Esophagus (tissue), 2 donors: ENCODE measurements at regions not wholly inside any gene's neighbourhood (a gene's known extent, or its start where the extent isn't known, plus 50 kb on each side); places are given as distances from the start of the nearest gene placed in this dataset.

Source experiments
- H3K27ac ChIP-seq, 2 donors: one replicate each; pipeline ENCODE4 v1.5.1; 2013; ENCODE audit warnings: low read depth in 2 of 2, mild to moderate bottlenecking in 2 of 2, inconsistent platforms in 1 of 2, low read length in 1 of 2, moderate library complexity in 1 of 2
- H3K27me3 ChIP-seq, 2 donors: one replicate each; pipeline ENCODE4 v1.6.1; 2013; ENCODE audit warnings: low read length in 2 of 2, control low read depth in 1 of 2, mild to moderate bottlenecking in 1 of 2; ENCODE audit not compliant: insufficient read depth in 2 of 2, control insufficient read depth in 1 of 2
- H3K36me3 ChIP-seq, 2 donors: one replicate each; pipeline ENCODE4 v1.6.1; 2013; ENCODE audit warnings: low read length in 1 of 2; ENCODE audit not compliant: control insufficient read depth in 2 of 2, insufficient read depth in 2 of 2
- H3K4me1 ChIP-seq, 2 donors: one replicate each; pipeline ENCODE4 v1.6.1; 2013; ENCODE audit warnings: low read length in 1 of 2; ENCODE audit not compliant: control insufficient read depth in 2 of 2, insufficient read depth in 2 of 2
- H3K4me3 ChIP-seq, 2 donors: one replicate each; pipeline ENCODE4 v1.5.1; 2013; ENCODE audit warnings: low read length in 2 of 2, mild to moderate bottlenecking in 2 of 2, low read depth in 1 of 2, moderate library complexity in 1 of 2
- H3K9me3 ChIP-seq, 2 donors: one replicate each; pipeline ENCODE4 v1.6.1; 2013; ENCODE audit warnings: mild to moderate bottlenecking in 2 of 2, low read depth in 1 of 2, low read length in 1 of 2, moderate library complexity in 1 of 2; ENCODE audit not compliant: control insufficient read depth in 2 of 2, insufficient read depth in 1 of 2
- WGBS, 2 donors: extraction: QIAGEN DNeasy Blood & Tissue Kit; methylation state at CpG; one replicate each; pipeline ENCODE4 v1.1.7; 2013; 5-methylcytosine and 5-hydroxymethylcytosine counted together
- donor health status: healthy with polysubstance abuse.
- donor health status: Bipolar disorder and iron deficiency.

DNA sequence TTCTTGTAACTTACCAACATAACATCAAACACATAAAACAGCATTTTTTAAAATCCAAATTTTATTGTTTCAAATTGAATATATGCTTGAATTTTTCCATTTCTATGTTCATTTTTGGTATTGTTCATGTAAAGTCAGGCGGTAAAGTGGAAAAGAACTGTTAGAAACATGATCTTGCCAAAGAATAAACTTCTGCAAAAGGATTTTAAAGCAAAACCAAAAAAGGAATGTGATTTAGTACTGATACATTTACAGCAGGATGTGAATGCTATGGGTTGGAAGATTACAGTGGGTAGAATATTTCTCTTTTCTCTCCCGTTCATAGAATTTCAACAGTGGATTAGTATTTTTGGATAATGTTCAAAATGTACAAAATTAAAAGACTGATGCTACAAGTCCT is 277.2 kb upstream of the MPDZ start:
- no peaks in the 10 kb centered on the region for H3K36me3 ChIP-seq
- H3K27me3 ChIP-seq, result no peaks in the 10 kb centered on the region
- no peaks in the 10 kb centered on the region for H3K4me1 ChIP-seq
- H3K27ac ChIP-seq, result no peak overlapping the region
- WGBS, 2 donors, result 74 to 76% methylated on average over 2 of the region's 2 CpGs
- no peaks in the 10 kb centered on the region for H3K9me3 ChIP-seq
- H3K4me3 ChIP-seq, result no peak overlapping the region

DNA sequence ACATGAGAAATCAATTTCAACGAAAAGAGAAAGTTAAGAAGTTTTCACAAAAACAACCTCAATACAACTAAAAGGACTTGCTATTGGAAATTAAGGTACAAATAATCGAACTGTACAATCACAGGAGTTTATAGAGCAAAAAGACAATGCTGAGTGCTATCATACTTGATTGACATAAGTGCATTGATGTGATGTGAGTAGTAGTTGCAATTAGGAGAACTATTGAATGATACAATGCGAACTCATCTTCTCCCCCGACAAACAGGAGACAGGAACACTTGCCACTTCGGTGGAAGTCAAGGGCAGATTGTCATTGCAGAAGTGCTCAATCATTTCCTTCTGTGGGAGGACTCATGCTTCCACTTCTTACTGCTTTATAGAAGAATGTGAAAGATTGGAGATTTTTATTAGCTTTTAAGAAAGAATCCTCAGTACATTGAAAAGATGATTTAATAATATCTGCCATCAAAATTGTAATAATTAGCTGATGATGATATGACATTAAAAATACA is 276.6 kb upstream of the MPDZ start:
- no peaks in the 10 kb centered on the region for H3K9me3 ChIP-seq
- 79 to 81% methylated on average over 5 of the region's 5 CpGs for WGBS, 2 donors
- no peak overlapping the region for H3K27ac ChIP-seq
- H3K27me3 ChIP-seq, result no peaks in the 10 kb centered on the region
- H3K4me1 ChIP-seq, result no peaks in the 10 kb centered on the region
- H3K36me3 ChIP-seq, result no peaks in the 10 kb centered on the region
- H3K4me3 ChIP-seq, result no peak overlapping the region

DNA sequence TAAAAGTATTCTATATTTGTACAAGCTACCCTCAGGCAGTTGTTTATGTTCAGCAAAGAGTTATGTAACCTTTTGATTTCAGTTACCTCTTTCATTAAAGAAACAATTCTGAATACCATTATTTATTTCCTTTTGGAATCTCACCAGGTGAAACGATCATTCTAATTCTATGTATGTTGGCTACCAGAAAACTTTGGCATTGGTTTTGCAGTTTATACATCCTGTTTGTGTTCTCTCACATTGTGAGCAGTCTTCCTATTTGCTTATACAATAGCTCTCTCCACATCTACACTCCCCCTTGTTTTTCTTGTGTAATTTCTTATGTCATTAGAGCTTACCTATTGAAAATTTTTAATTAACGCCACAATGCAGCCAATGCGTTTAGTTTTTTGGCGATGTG is 276.0 kb upstream of the MPDZ start:
- Histone ChIP-seq H3K27ac (no peak overlapping the region), H3K9me3 (peaks cover 0 to 2% of the 10 kb centered on the region in 2 donors), H3K27me3 (no peaks in the 10 kb centered on the region), H3K4me1 (no peaks in the 10 kb centered on the region), H3K4me3 (no peak overlapping the region), H3K36me3 (no peaks in the 10 kb centered on the region)
- 74 to 76% methylated on average over 4 of the region's 4 CpGs for WGBS, 2 donors

DNA sequence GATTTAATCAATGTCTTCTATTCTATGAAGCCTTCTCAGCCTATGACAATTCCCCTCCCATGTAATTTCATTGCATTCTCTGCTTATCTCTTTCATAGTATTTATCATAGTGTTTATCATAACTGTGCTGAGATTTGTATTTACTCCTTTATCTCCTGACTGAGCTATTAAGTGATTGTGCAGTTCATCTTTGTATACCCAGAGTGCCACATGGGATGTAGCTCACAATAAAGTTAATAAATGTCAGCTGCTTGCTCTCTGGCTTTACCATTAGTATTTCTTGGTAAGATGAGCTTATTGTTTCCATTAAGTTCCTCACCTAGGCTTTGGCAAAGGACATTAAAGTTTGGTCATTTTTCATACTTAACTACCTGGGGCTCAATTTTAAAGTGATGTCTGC is 275.1 kb upstream of the MPDZ start:
- Histone ChIP-seq H3K4me1 (no peaks in the 10 kb centered on the region), H3K9me3 (peaks cover 0 to 3% of the 10 kb centered on the region in 2 donors), H3K36me3 (no peaks in the 10 kb centered on the region), H3K27ac (no peak overlapping the region), H3K27me3 (no peaks in the 10 kb centered on the region), H3K4me3 (no peak overlapping the region)

DNA sequence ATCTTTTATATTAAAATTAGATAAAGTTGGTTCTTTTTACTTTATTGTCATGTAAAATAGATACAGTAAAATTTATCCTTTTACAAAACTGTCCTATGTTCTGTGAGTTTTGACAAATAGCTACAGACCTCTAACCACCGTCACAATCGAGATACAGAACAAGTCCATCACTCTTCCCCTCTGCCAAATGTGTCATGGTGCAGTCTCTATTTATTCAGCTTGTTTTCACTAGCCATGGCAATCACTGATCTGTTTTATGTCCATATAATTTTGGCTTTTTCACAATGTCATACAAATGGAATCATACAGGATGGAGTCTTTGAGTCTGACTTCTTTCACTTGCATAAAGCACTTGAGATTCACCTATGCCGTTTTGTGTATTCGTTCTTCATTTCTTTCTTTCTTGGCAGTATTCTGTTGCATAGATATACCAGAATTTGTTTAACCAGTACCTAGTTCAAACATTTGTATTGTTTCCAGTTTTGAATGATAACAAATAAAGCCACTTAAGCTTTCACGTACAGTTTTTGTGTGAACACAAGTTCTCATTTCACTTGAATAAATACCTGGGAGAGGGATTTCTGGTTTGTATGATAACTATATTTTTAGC is 273.2 kb upstream of the MPDZ start:
- Histone ChIP-seq H3K4me3 (no peak overlapping the region), H3K27ac (no peak overlapping the region), H3K4me1 (no peaks in the 10 kb centered on the region), H3K27me3 (no peaks in the 10 kb centered on the region), H3K9me3 (peaks cover 0 to 3% of the 10 kb centered on the region in 2 donors), H3K36me3 (no peaks in the 10 kb centered on the region)
- WGBS, 2 donors, result 71 to 80% methylated on average over 5 of the region's 5 CpGs

DNA sequence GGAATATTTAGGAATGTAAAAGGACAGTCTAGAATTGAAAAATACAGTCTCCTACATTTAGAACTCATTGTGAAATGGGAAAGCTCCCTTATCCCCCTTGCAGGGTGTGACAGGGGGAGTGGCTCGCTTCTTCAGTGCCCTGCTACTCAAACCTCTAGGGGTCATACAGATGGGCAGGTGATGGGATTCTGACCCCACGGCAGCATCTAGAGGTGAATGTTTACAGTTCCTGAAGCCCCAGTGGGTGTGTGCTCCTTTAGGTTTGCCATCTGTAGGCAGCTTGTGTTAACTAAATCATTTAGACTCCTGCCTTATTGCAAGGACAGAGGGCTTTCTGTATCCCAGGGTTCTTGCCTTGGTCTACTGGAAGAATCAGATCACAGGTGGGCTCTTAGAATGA is 271.0 kb upstream of the MPDZ start:
- no peaks in the 10 kb centered on the region for H3K36me3 ChIP-seq
- H3K9me3 ChIP-seq, result peaks cover 0 to 3% of the 10 kb centered on the region in 2 donors
- no peak overlapping the region for H3K27ac ChIP-seq
- no peaks in the 10 kb centered on the region for H3K27me3 ChIP-seq
- 74 to 83% methylated on average over 2 of the region's 2 CpGs for WGBS, 2 donors
- H3K4me1 ChIP-seq, result no peaks in the 10 kb centered on the region
- no peak overlapping the region for H3K4me3 ChIP-seq

DNA sequence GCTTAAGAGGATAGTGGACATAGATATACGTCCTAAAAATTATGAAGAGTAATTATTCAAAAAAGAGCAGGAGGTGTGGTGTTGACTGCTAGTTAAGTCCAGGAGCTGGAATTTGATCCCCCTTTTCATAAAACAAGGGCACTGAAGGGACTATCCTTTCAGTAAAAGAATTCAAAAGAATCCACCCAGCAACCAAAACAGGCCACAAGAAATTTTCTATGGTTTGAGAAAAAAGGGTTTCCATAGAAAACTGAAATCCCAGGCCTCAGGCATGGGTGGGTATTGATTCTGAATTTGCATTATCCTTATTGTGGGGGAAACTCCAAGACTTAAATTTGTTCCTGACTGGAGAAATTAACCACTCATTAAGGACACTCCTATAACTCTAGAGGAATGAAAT is 269.0 kb upstream of the MPDZ start:
- peaks cover 0 to 3% of the 10 kb centered on the region in 2 donors for H3K9me3 ChIP-seq
- no peaks in the 10 kb centered on the region for H3K4me1 ChIP-seq
- H3K27ac ChIP-seq, result no peak overlapping the region
- H3K27me3 ChIP-seq, result no peaks in the 10 kb centered on the region
- no peak overlapping the region for H3K4me3 ChIP-seq
- H3K36me3 ChIP-seq, result no peaks in the 10 kb centered on the region
- 85 to 88% methylated on average over 1 of the region's 1 CpG for WGBS, 2 donors

DNA sequence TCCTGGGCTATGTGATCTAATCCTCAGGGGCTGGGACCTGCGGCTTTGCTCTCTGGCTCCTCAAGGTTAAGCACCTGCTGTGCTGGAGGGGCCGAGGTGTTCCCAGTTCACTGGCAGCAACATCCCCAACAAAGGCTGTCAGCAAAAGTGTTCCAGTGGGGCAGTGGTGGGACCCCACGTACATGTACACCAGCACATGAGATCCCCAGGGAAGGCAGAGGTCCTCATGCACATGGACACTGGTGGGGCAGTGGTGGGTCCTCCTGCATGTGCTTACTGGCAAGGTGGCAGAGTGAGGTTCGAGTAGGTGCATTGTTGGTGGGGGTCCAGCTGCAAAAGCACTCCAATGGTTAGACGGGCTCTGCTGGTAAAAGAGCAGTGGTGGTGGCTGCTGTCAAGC is 255.6 kb upstream of the MPDZ start:
- Histone ChIP-seq H3K36me3 (no peaks in the 10 kb centered on the region), H3K27ac (no peak overlapping the region), H3K27me3 (no peaks in the 10 kb centered on the region), H3K9me3 (peaks cover 0 to 4% of the 10 kb centered on the region in 2 donors), H3K4me1 (no peaks in the 10 kb centered on the region), H3K4me3 (no peak overlapping the region)
- WGBS, 2 donors, result 64 to 69% methylated on average over 5 of the region's 5 CpGs

DNA sequence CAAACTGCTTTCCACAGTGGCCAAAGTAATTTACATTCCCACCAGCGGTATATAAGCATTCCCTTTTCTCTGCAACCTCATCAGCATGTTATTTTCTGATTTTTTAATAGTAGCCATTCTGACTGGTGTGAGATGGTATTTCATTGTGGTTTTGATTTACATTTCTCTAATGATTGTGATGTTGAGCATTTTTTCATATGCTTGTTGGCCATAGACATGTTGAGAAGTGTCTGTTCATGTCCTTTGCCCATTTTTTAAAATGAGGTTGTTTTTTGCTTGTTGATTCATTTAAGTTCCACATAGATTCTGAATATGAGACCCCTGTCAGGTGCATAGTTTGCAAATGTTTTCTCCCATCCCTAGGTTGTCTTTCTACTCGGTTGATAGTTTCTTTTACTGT is 254.5 kb upstream of the MPDZ start:
- H3K36me3 ChIP-seq, result no peaks in the 10 kb centered on the region
- 88 to 96% methylated on average over 2 of the region's 2 CpGs for whole genome bisulfite sequencing, 2 donors
- H3K27me3 ChIP-seq, result no peaks in the 10 kb centered on the region
- H3K4me1 ChIP-seq, result no peaks in the 10 kb centered on the region
- H3K27ac ChIP-seq, result no peak overlapping the region
- H3K4me3 ChIP-seq, result no peak overlapping the region
- peaks cover 0 to 4% of the 10 kb centered on the region in 2 donors for H3K9me3 ChIP-seq

DNA sequence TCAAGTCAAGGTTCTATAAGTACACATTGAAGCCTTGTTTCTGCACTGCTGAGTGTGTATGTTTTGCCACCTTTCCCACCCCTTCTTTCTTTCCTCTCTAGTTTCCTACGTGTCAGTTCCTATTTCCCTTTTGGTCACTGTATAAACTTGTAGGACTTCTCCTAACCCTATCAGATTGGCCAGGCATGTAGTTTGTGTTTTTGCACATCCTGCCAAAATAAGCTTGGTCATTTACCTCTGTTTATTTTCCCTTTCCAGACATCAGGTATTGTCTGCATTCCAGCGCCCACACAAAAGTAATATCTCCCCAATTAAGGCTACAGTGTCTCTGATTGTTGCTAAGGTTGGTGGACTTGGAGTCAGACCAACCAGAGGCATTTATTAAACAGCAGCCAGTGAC is 252.9 kb upstream of the MPDZ start:
- no peak overlapping the region for H3K4me3 ChIP-seq
- WGBS, 2 donors, result 45 to 54% methylated on average over 2 of the region's 2 CpGs
- H3K4me1 ChIP-seq, result no peaks in the 10 kb centered on the region
- H3K27ac ChIP-seq, result no peak overlapping the region
- peaks cover 0 to 4% of the 10 kb centered on the region in 2 donors for H3K9me3 ChIP-seq
- H3K27me3 ChIP-seq, result no peaks in the 10 kb centered on the region
- H3K36me3 ChIP-seq, result no peaks in the 10 kb centered on the region
